Keratinocyte (primary cell): ENCODE measurements at regions not wholly inside any gene's neighbourhood (a gene's known extent, or its start where the extent isn't known, plus 50 kb on each side); places are given as distances from the start of the nearest gene placed in this dataset.

ENCODE experiments used
- DNase-seq: peaks from one replicate; pipeline ENCODE4 v3.0.0-alpha.2; 2011; ENCODE audit warnings: low read depth, missing footprints, low spot score
- FAIRE-seq: peaks from 2 replicates; lab custom pipeline; 2011; peaks lifted over from hg19 to GRCh38; lab: Jason Lieb, UNC
- H2AFZ ChIP-seq: 2 replicates; pipeline ENCODE4 v1.6.0; 2012; ENCODE audit warnings: low read length, control low read depth, inconsistent platforms; ENCODE audit not compliant: control insufficient read depth
- H3K27ac ChIP-seq: 2 replicates; pipeline ENCODE4 v1.5.1; 2011; ENCODE audit warnings: low read length; ENCODE audit not compliant: control insufficient read depth, insufficient read depth
- H3K27me3 ChIP-seq: 3 replicates; pipeline ENCODE4 v1.6.0; 2011; ENCODE audit warnings: low read length; ENCODE audit not compliant: control insufficient read depth, insufficient read depth; ENCODE audit errors: extremely low read depth
- H3K36me3 ChIP-seq, 2 experiments: 2 replicates in 1 of 2; 3 replicates in 1 of 2; pipeline ENCODE4 v1.5.1; 2011; ENCODE audit warnings: low read length in 2 of 2, mild to moderate bottlenecking in 1 of 2; ENCODE audit not compliant: control insufficient read depth in 2 of 2, insufficient read depth in 2 of 2; ENCODE audit errors: extremely low read depth in 1 of 2
- H3K4me1 ChIP-seq: 3 replicates; pipeline ENCODE4 v1.5.1; 2011; ENCODE audit warnings: low read length; ENCODE audit not compliant: control insufficient read depth, insufficient read depth; ENCODE audit errors: extremely low read depth
- H3K4me2 ChIP-seq: 3 replicates; pipeline ENCODE4 v1.6.0; 2011; ENCODE audit warnings: low read depth, low read length; ENCODE audit not compliant: control insufficient read depth, insufficient read depth; ENCODE audit errors: extremely low read depth
- H3K4me3 ChIP-seq, 3 experiments: fragments of 200-600 bp in 1 of 3; sonication (generic) in 1 of 3; 2 replicates in 2 of 3; 3 replicates in 1 of 3; pipeline ENCODE4 v1.5.1; 2011 to 2016; ENCODE audit warnings: low read length in 3 of 3, mild to moderate bottlenecking in 3 of 3, control low read depth in 2 of 3, inconsistent platforms in 1 of 3, low read depth in 1 of 3, mixed read lengths in 1 of 3, mixed run types in 1 of 3, moderate library complexity in 1 of 3; ENCODE audit not compliant: control insufficient read depth in 2 of 3, insufficient read depth in 2 of 3; ENCODE audit errors: extremely low read depth in 1 of 3
- H3K79me2 ChIP-seq: 2 replicates; pipeline ENCODE4 v1.6.0; 2012; ENCODE audit warnings: low read length; ENCODE audit not compliant: control insufficient read depth, insufficient read depth
- H3K9ac ChIP-seq: 3 replicates; pipeline ENCODE4 v1.6.0; 2011; ENCODE audit warnings: low read length; ENCODE audit not compliant: control insufficient read depth, insufficient read depth; ENCODE audit errors: extremely low read depth
- H3K9me1 ChIP-seq: 3 replicates; pipeline ENCODE4 v1.6.0; 2011; ENCODE audit warnings: low read length; ENCODE audit not compliant: control insufficient read depth, insufficient read depth; ENCODE audit errors: extremely low read depth
- H3K9me3 ChIP-seq: 2 replicates; pipeline ENCODE4 v1.5.1; 2012; ENCODE audit warnings: low read depth, low read length; ENCODE audit not compliant: control insufficient read depth
- H4K20me1 ChIP-seq: 3 replicates; pipeline ENCODE4 v1.6.0; 2011; ENCODE audit warnings: low read length; ENCODE audit not compliant: control insufficient read depth, insufficient read depth; ENCODE audit errors: extremely low read depth
- EZH2 ChIP-seq: IDR thresholded peaks from one replicate; pipeline ENCODE4 v1.6.1; 2012; ENCODE audit warnings: inconsistent platforms, mild to moderate bottlenecking, low read length, moderate library complexity
- dilution Hi-C: fragments of 300-500 bp; cut with MboI; formaldehyde crosslinking; loops from one replicate; pipeline ENCODE4 v1.7.0; 2020; ENCODE audit warnings: low sequenced_read_pairs; ENCODE audit not compliant: extremely low pct_ligation_motif_present
- TF ChIP-seq, protein P1 (sequence below), 3 experiments: IDR thresholded peaks in 1 of 3; conservative IDR thresholded peaks in 1 of 3; optimal IDR thresholded peaks in 1 of 3; 2 replicates in 2 of 3; 3 replicates in 1 of 3; pipeline versions ENCODE3 to v1.5.1; 2011; ENCODE audit warnings: low read length in 3 of 3, mild to moderate bottlenecking in 3 of 3, moderate library complexity in 2 of 3, control low read depth in 1 of 3, inconsistent platforms in 1 of 3; ENCODE audit not compliant: insufficient read depth in 2 of 3; ENCODE audit errors: extremely low read depth in 1 of 3

DNA sequence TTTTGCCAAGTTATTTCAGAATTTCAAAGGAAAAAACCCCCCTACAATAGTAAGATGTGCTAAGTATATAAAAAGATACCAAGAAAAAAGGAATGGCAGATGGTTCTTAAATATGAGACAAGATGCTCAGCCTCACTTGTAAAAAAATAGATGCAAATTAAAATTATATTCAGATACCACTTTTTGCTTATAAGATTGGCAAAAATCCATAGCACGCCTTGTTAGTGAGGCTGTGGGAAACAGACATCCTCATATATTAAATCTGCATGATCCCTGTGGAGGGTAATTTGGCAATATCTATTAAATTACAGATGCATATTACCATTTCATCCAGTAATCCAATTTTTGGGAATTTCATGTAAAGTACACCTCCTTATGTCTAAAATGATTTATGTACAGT, 62.5 kb upstream of the PDHA1 start:
- DNase-seq: no peak
- FAIRE-seq: no peak

GRCh38 chrX:19283597-19284339, 60.0 kb upstream of the PDHA1 start:
- H3K79me2 ChIP-seq: no peaks in the 10 kb centered on the region
- no peaks in the 10 kb centered on the region for H3K4me1 ChIP-seq
- H2AFZ ChIP-seq: no peak overlapping the region
- DNase-seq (no peak), FAIRE-seq (no peak)
- no peak overlapping the region for H3K27ac ChIP-seq
- H4K20me1 ChIP-seq: no peaks in the 10 kb centered on the region
- H3K4me2 ChIP-seq: no peak overlapping the region
- TF ChIP-seq, protein P1, sequence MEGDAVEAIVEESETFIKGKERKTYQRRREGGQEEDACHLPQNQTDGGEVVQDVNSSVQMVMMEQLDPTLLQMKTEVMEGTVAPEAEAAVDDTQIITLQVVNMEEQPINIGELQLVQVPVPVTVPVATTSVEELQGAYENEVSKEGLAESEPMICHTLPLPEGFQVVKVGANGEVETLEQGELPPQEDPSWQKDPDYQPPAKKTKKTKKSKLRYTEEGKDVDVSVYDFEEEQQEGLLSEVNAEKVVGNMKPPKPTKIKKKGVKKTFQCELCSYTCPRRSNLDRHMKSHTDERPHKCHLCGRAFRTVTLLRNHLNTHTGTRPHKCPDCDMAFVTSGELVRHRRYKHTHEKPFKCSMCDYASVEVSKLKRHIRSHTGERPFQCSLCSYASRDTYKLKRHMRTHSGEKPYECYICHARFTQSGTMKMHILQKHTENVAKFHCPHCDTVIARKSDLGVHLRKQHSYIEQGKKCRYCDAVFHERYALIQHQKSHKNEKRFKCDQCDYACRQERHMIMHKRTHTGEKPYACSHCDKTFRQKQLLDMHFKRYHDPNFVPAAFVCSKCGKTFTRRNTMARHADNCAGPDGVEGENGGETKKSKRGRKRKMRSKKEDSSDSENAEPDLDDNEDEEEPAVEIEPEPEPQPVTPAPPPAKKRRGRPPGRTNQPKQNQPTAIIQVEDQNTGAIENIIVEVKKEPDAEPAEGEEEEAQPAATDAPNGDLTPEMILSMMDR (optimal IDR thresholded peaks at IDR 0.05 in 1 of 3, IDR thresholded peaks at IDR 0.05 in 1 of 3, conservative IDR thresholded peaks at IDR 0.05 in 1 of 3; ENCODE audit: extremely low read depth in 1 of 3, insufficient read depth in 2 of 3, low read length in 3 of 3): no peak
- TF ChIP-seq EZH2: no peak
- no peaks in the 10 kb centered on the region for H3K27me3 ChIP-seq
- no peaks in the 10 kb centered on the region for H3K36me3 ChIP-seq
- no peak overlapping the region for H3K9ac ChIP-seq
- no peaks in the 10 kb centered on the region for H3K9me3 ChIP-seq
- H3K9me1 ChIP-seq: no peaks in the 10 kb centered on the region
- H3K4me3 ChIP-seq: no peak overlapping the region
- dilution Hi-C loops: no loop called here

More for the DNA sequence above, 62.5 kb upstream of the PDHA1 start:
- H3K9ac ChIP-seq: no peak overlapping the region
- H3K4me1 ChIP-seq: no peaks in the 10 kb centered on the region
- no peaks in the 10 kb centered on the region for H3K79me2 ChIP-seq
- no peak overlapping the region for H3K4me3 ChIP-seq
- H3K27ac ChIP-seq: no peak overlapping the region
- H3K9me1 ChIP-seq: no peaks in the 10 kb centered on the region
- H3K36me3 ChIP-seq: no peaks in the 10 kb centered on the region
- no peaks in the 10 kb centered on the region for H4K20me1 ChIP-seq
- no peak overlapping the region for H2AFZ ChIP-seq
- no peak for TF ChIP-seq EZH2
- TF ChIP-seq, protein P1 (optimal IDR thresholded peaks at IDR 0.05 in 1 of 3, IDR thresholded peaks at IDR 0.05 in 1 of 3, conservative IDR thresholded peaks at IDR 0.05 in 1 of 3; ENCODE audit: extremely low read depth in 1 of 3, insufficient read depth in 2 of 3, low read length in 3 of 3): no peak
- no peaks in the 10 kb centered on the region for H3K27me3 ChIP-seq
- no peaks in the 10 kb centered on the region for H3K9me3 ChIP-seq
- dilution Hi-C loops: no loop called here
- no peak overlapping the region for H3K4me2 ChIP-seq
